Mammary epithelial cell (primary cell): ENCODE measurements at regions not wholly inside any gene's neighbourhood (a gene's known extent, or its start where the extent isn't known, plus 50 kb on each side); places are given as distances from the start of the nearest gene placed in this dataset.

Experiments used
- CTCF ChIP-seq, 2 donors: IDR thresholded peaks in 1 of 2; conservative IDR thresholded peaks in 1 of 2; 2 replicates each; pipeline ENCODE4 v1.5.1; 2011 to 2012; ENCODE audit warnings: inconsistent platforms in 2 of 2, low read length in 2 of 2, mild to moderate bottlenecking in 2 of 2, control low read depth in 1 of 2, low read depth in 1 of 2; ENCODE audit not compliant: insufficient read depth in 1 of 2; ENCODE audit errors: extremely low read depth in 1 of 2
- EZH2 ChIP-seq: IDR thresholded peaks from 2 replicates; pipeline ENCODE4 v1.6.1; 2012; ENCODE audit warnings: low read length, inconsistent platforms, borderline replicate concordance

GRCh38 chr4:148642907-148643306 lies 200.7 kb upstream of the NR3C2 start:
- TF ChIP-seq CTCF (conservative IDR thresholded peaks at IDR 0.05 in 1 of 2, IDR thresholded peaks at IDR 0.05 in 1 of 2; ENCODE audit: extremely low read depth in 1 of 2, insufficient read depth in 1 of 2, low read depth in 1 of 2, low read length in 2 of 2): no peak
- no peak for TF ChIP-seq EZH2
